Skin epidermis (tissue), 12 donors: ENCODE measurements at regions not wholly inside any gene's neighbourhood (a gene's known extent, or its start where the extent isn't known, plus 50 kb on each side); places are given as distances from the start of the nearest gene placed in this dataset.

Source experiments
- H3K27ac ChIP-seq, 21 experiments: fragments of 200-600 bp; sonication (generic) in 11 of 21; one replicate each; pipeline ENCODE4 v1.5.0; 2020; ENCODE audit warnings: mild to moderate bottlenecking in 3 of 21, inconsistent platforms in 2 of 21, moderate library complexity in 2 of 21
- H3K4me3 ChIP-seq, 7 experiments: fragments of 200-600 bp; sonication (generic) in 2 of 7; one replicate each; pipeline ENCODE4 v1.5.0; 2020; ENCODE audit warnings: inconsistent platforms in 2 of 7, mild to moderate bottlenecking in 2 of 7, moderate library complexity in 1 of 7

- H3K4me3 ChIP-seq = no peak overlapping the region
- no peak overlapping the region for H3K27ac ChIP-seq
These were observed 498.7 kb downstream of the NXPH1 start for GRCh38 chr7:8931906-8932646.

- no peak overlapping the region for H3K27ac ChIP-seq
These were observed 499.3 kb downstream of the NXPH1 start for GRCh38 chr7:8932751-8933150.

GRCh38 chr7:8937204-8937603 is 503.8 kb downstream of the NXPH1 start:
- no peak overlapping the region for H3K4me3 ChIP-seq

More at GRCh38 chr7:8932751-8933150, 499.3 kb downstream of the NXPH1 start:
- no peak overlapping the region for H3K4me3 ChIP-seq

GRCh38 chr7:8938044-8938805 is 504.8 kb downstream of the NXPH1 start:
- Histone ChIP-seq H3K27ac (no peak overlapping the region), H3K4me3 (no peak overlapping the region)

More at GRCh38 chr7:8937204-8937603, 503.8 kb downstream of the NXPH1 start:
- no peak overlapping the region for H3K27ac ChIP-seq

- Histone ChIP-seq H3K27ac (no peak overlapping the region), H3K4me3 (no peak overlapping the region)
These were observed 506.0 kb downstream of the NXPH1 start for GRCh38 chr7:8939446-8939845.

GRCh38 chr7:8963722-8964121 is 530.3 kb downstream of the NXPH1 start:
- no peak overlapping the region for H3K27ac ChIP-seq

GRCh38 chr7:8965177-8965576 is 531.8 kb downstream of the NXPH1 start:
- Histone ChIP-seq H3K4me3 (no peak overlapping the region), H3K27ac (no peak overlapping the region)

More at GRCh38 chr7:8963722-8964121, 530.3 kb downstream of the NXPH1 start:
- no peak overlapping the region for H3K4me3 ChIP-seq

GRCh38 chr7:8973601-8974000 is 540.2 kb downstream of the NXPH1 start:
- Histone ChIP-seq H3K4me3 (no peak overlapping the region), H3K27ac (no peak overlapping the region)

- H3K27ac ChIP-seq = no peak overlapping the region
- H3K4me3 ChIP-seq = no peak overlapping the region
These were observed 542.3 kb downstream of the NXPH1 start for GRCh38 chr7:8975681-8976080.

- Histone ChIP-seq H3K4me3 (no peak overlapping the region), H3K27ac (no peak overlapping the region)
These were observed 549.1 kb downstream of the NXPH1 start for GRCh38 chr7:8982338-8982992.

- no peak overlapping the region for H3K27ac ChIP-seq
- no peak overlapping the region for H3K4me3 ChIP-seq
These were observed 551.8 kb downstream of the NXPH1 start for GRCh38 chr7:8985255-8985654.

- Histone ChIP-seq H3K27ac (no peak overlapping the region), H3K4me3 (no peak overlapping the region)
These were observed 554.9 kb downstream of the NXPH1 start for GRCh38 chr7:8988267-8988666.

GRCh38 chr7:8991159-8991558 is 557.8 kb downstream of the NXPH1 start:
- H3K4me3 ChIP-seq = no peak overlapping the region
- no peak overlapping the region for H3K27ac ChIP-seq

- no peak overlapping the region for H3K4me3 ChIP-seq
- no peak overlapping the region for H3K27ac ChIP-seq
These were observed 565.4 kb downstream of the NXPH1 start for GRCh38 chr7:8998762-8999161.

- Histone ChIP-seq H3K27ac (no peak overlapping the region), H3K4me3 (no peak overlapping the region)
These were observed 580.5 kb downstream of the NXPH1 start for GRCh38 chr7:9013940-9014339.

- H3K27ac ChIP-seq = no peak overlapping the region
- H3K4me3 ChIP-seq = no peak overlapping the region
These were observed 583.9 kb downstream of the NXPH1 start for GRCh38 chr7:9017286-9017685.

- no peak overlapping the region for H3K4me3 ChIP-seq
These were observed 589.0 kb downstream of the NXPH1 start for GRCh38 chr7:9022456-9022855.

GRCh38 chr7:9023675-9024294 is 590.4 kb downstream of the NXPH1 start:
- Histone ChIP-seq H3K27ac (no peak overlapping the region), H3K4me3 (no peak overlapping the region)

More at GRCh38 chr7:9022456-9022855, 589.0 kb downstream of the NXPH1 start:
- no peak overlapping the region for H3K27ac ChIP-seq

- Histone ChIP-seq H3K4me3 (no peak overlapping the region), H3K27ac (no peak overlapping the region)
These were observed 592.7 kb downstream of the NXPH1 start for GRCh38 chr7:9026121-9026520.

GRCh38 chr7:9028012-9028411 is 594.6 kb downstream of the NXPH1 start:
- no peak overlapping the region for H3K27ac ChIP-seq
- no peak overlapping the region for H3K4me3 ChIP-seq
